GM19438 (cell line): ENCODE measurements at regions not wholly inside any gene's neighbourhood (a gene's known extent, or its start where the extent isn't known, plus 50 kb on each side); places are given as distances from the start of the nearest gene placed in this dataset.

ENCODE experiments used
- ATAC-seq: cut with Tn5 transposase; IDR thresholded peaks from one replicate; pipeline ENCODE4 v1.9.1; 2021; ENCODE audit warnings: low read depth; ENCODE audit not compliant: unreplicated experiment

- peak; percentile 96 for ATAC-seq
Observed at GRCh38 chr2:57720728-57721627, 325.6 kb upstream of the VRK2 start.

- ATAC-seq, result no peak
Observed at GRCh38 chr2:57725337-57725947, 321.2 kb upstream of the VRK2 start.

- ATAC-seq, result no peak
Observed at GRCh38 chr2:57726294-57726693, 320.3 kb upstream of the VRK2 start.

GRCh38 chr2:57728691-57729090, 317.9 kb upstream of the VRK2 start:
- ATAC-seq, result no peak

- no peak for ATAC-seq
Observed at GRCh38 chr2:57733956-57734355, 312.6 kb upstream of the VRK2 start.

GRCh38 chr2:57740891-57741290, 305.7 kb upstream of the VRK2 start:
- no peak for ATAC-seq

GRCh38 chr2:57753636-57754035, 293.0 kb upstream of the VRK2 start:
- ATAC-seq, result no peak

GRCh38 chr2:57758686-57759085, 287.9 kb upstream of the VRK2 start:
- ATAC-seq, result no peak

DNA sequence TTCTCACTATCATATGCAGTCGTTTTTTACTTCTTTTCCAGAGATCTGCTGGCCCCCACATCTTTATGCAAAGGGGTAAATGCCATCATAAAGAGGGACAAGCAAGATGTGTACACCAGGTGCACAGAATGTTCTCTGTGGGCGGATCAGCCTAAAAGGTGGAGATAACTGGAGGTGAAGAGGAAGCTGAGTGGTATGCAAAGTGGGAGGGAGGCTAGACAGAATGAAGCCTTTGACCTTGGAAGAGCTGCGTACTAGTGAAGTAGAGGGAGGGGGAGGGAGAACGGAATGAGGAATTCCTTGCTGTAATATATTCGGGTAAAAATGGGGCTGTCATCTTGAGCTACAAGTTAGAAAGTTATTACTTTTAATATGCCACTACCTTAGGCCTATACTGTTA, 287.5 kb upstream of the VRK2 start:
- no peak for ATAC-seq

DNA sequence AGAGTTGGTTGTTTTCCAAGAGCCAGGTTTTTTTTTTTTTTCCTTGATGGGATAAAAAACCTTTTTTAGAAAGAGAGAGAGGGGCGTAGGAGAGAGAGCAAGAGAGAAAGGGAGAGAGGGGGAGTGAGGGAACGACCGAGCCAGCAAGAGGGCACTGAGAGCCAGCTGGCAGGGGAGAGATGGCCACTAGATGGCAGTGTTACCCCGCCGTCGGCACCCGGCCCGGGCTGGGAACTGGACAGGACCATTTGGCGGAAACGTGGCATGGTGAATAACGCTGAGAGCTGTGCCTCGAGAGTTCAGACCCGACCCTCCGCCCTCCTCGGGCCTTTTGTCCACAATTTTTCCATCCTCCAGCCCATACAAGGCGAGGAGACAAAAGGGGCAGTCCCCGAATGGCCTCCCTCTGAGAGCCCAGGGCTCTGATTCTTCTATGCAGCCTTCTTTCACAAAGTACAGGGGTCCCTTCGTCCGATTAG, 286.7 kb upstream of the VRK2 start:
- peak; percentile 88 for ATAC-seq

DNA sequence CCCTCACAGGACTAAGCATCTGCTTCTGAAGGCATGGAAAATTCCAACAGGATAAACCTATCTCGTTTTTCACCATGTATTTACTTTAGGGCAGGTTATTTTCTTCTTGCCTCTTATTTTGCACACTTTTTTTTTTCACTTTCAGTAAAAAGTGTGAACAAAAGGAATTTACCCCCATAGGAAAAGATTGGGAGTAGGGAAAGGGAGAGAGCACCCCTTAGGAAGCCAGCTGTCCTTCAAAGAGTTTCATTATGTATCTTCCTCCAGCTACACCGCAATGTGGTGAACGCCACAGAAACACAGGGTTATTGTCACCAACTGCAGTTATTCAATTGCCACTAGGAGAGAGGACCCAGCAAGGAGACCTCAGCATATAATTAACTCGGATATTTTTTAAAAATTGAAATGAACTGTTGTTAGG, 286.2 kb upstream of the VRK2 start:
- peak; percentile 67 for ATAC-seq

GRCh38 chr2:57776916-57777315, 269.7 kb upstream of the VRK2 start:
- ATAC-seq, result no peak

- ATAC-seq, result no peak
Observed at GRCh38 chr2:57782587-57782986, 264.0 kb upstream of the VRK2 start.

DNA sequence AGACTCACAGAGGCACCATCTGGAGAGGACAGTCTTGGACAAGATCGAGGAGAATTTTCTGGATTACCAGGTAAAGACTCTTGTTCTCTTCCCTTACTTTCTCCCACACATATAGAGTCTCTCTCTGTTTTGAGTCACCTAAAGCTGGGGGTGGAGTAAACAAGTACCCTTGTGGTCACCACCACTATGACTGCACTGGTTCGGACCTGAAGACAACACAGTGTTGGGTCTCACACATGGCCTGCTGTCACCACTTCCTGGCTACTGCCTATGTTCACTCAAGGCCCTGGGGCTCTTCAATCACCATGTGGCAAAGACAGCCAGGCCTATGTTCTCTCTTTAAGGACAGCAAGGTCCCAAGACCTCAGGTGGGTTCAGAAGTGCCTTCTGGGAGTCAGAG, 253.3 kb upstream of the VRK2 start:
- no peak for ATAC-seq

GRCh38 chr2:57796527-57796926, 250.1 kb upstream of the VRK2 start:
- ATAC-seq, result no peak

DNA sequence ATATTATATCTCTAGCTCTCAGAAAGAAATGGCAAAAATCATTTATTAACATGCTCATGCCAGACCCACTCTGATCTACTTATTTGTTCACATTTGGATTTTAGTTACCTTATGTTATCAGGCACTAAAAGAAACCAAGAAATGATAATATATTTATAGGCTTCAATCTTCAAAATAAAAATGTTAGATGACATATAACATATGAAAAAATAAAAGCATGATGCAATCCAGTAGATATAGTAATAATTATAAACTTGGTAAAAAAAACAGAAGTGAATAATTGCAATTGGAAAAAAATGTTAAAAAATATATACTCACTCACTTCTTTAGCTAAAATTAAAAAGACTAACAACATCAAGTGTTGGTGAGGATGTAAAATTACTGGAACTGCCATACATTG, 248.3 kb upstream of the VRK2 start:
- no peak for ATAC-seq

GRCh38 chr2:57802243-57802642, 244.4 kb upstream of the VRK2 start:
- no peak for ATAC-seq

- ATAC-seq, result no peak
Observed at GRCh38 chr2:57804971-57805370, 241.6 kb upstream of the VRK2 start.

GRCh38 chr2:57806449-57806968, 240.1 kb upstream of the VRK2 start:
- no peak for ATAC-seq

- ATAC-seq, result peak; percentile 99
Observed at GRCh38 chr2:57809230-57809629, 237.4 kb upstream of the VRK2 start.

DNA sequence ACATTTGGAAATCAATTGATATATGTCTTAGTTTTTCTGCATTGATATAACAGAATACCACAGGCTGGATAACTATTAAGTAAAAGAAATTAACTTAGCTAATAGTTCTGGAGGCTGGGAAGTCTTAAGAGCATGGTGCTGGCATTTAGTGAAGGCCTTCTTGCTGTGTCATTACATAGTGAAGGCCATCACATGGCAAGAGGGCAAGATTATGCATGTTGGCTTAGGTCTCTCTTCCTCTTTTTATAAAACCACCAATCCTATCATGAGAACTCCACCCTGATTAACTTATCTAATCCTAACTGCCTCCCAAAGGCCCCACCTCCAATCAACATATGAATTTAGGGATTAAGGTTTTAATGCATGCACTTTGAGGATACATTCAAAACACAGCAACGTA, 225.5 kb upstream of the VRK2 start:
- no peak for ATAC-seq

DNA sequence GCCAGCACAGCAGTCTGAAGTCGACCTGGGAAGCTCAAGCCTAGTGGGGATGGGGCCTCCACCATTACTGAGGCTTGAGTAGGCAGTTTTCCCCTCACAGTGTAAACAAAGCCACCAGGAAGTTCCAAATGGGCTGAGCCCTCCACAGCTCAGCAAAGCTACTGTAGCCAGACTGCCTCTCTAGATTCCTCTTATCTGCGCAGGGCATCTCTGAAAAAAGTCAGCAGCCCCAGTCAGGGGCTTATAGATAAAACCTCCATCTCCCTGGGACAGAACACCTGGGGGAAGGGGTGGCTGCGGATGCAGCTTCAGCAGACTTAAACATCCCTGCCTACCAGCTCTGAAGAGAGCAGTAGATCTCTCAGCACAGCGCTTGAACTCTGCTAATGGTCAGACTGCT, 218.4 kb upstream of the VRK2 start:
- ATAC-seq, result no peak
